K562 (cell line): ENCODE measurements at regions not wholly inside any gene's neighbourhood (a gene's known extent, or its start where the extent isn't known, plus 50 kb on each side); places are given as distances from the start of the nearest gene placed in this dataset.

Source experiments
- E2F3 ChIP-seq: fragments of 250-450 bp; sonication (Bioruptor Pico); IDR thresholded peaks from 2 replicates; pipeline ENCODE4 v1.4.0; 2020; ENCODE audit warnings: mild to moderate bottlenecking
- E2F4 ChIP-seq: sonication (generic); formaldehyde crosslinking; IDR thresholded peaks from 2 replicates; pipeline ENCODE4 v1.8.0; 2022; ENCODE audit warnings: mild to moderate bottlenecking, low read depth, missing genetic modification reagents
- HDAC8 ChIP-seq: fragments of 450-650 bp; IDR thresholded peaks from 2 replicates; pipeline ENCODE4 v1.6.1; 2016; ENCODE audit warnings: mild to moderate bottlenecking, missing genetic modification characterization, moderate library complexity, missing compliant biosample characterization
- HMGN3 ChIP-seq: IDR thresholded peaks from 2 replicates; pipeline ENCODE4 v1.6.1; 2011; ENCODE audit warnings: borderline replicate concordance, low read depth, mild to moderate bottlenecking, mixed read lengths, low read length; ENCODE audit not compliant: insufficient read length; ENCODE audit errors: extremely low read depth
- ID3 ChIP-seq, 2 experiments: fragments of 250-450 bp in 1 of 2; fragments of 450-650 bp in 1 of 2; sonication (Bioruptor Pico) in 1 of 2; IDR thresholded peaks; 2 replicates each; pipeline versions ENCODE4 v1.6.1 to v1.8.0; 2016 to 2021; ENCODE audit warnings: mild to moderate bottlenecking in 2 of 2, moderate library complexity in 2 of 2, missing compliant biosample characterization in 1 of 2, missing genetic modification characterization in 1 of 2
- IFI16 ChIP-seq: fragments of 250-450 bp; sonication (Bioruptor Pico); IDR thresholded peaks from 2 replicates; pipeline ENCODE4 v2.1.2; 2022; ENCODE audit warnings: mild to moderate bottlenecking, inconsistent platforms
- KDM1A ChIP-seq, 2 experiments: fragments of 450-650 bp; IDR thresholded peaks; 2 replicates each; pipeline ENCODE4 v1.6.1; 2016; ENCODE audit warnings: mild to moderate bottlenecking in 2 of 2
- MAZ ChIP-seq, 2 experiments: fragments of 450-650 bp in 1 of 2; sonication (generic) in 1 of 2; formaldehyde crosslinking; IDR thresholded peaks in 1 of 2; conservative IDR thresholded peaks in 1 of 2; 2 replicates each; pipeline versions ENCODE4 v1.4.0 to v1.5.0; 2020; ENCODE audit warnings: mild to moderate bottlenecking in 1 of 2, missing genetic modification reagents in 1 of 2
- MXI1 ChIP-seq: IDR thresholded peaks from 2 replicates; pipeline ENCODE4 v1.6.1; 2011; ENCODE audit warnings: low read depth, mild to moderate bottlenecking, improper control_type of control experiment, low read length
- PML ChIP-seq: IDR thresholded peaks from 2 replicates; pipeline ENCODE4 v1.6.1; 2012; ENCODE audit warnings: low read length, inconsistent platforms
- POLR2B ChIP-seq: fragments of 450-650 bp; IDR thresholded peaks from 2 replicates; pipeline ENCODE4 v1.6.1; 2018; ENCODE audit warnings: low read depth; ENCODE audit not compliant: partially characterized antibody
- PRPF4 ChIP-seq: fragments of 200-400 bp; formaldehyde crosslinking; IDR thresholded peaks from one replicate; pipeline ENCODE4 v1.6.1; 2017; ENCODE audit warnings: low read length, low read depth, mild to moderate bottlenecking; ENCODE audit not compliant: insufficient read depth, poor library complexity, severe bottlenecking
- PTRF ChIP-seq: fragments of 450-650 bp; IDR thresholded peaks from 2 replicates; pipeline ENCODE4 v1.6.1; 2016; ENCODE audit warnings: mild to moderate bottlenecking, missing genetic modification characterization, missing compliant biosample characterization
- SETDB1 ChIP-seq: IDR thresholded peaks from one replicate; pipeline ENCODE4 v1.6.1; 2012; ENCODE audit warnings: low read length, control low read depth, inconsistent platforms
- TRIM28 ChIP-seq: fragments of 450-650 bp; IDR thresholded peaks from 2 replicates; pipeline ENCODE4 v1.6.1; 2017
- U2AF1 ChIP-seq: fragments of 200-400 bp; formaldehyde crosslinking; optimal IDR thresholded peaks from 2 replicates; pipeline ENCODE3; 2017; ENCODE audit warnings: mild to moderate bottlenecking, low read depth, low read length, moderate library complexity
- XRCC3 ChIP-seq: fragments of 450-650 bp; IDR thresholded peaks from 2 replicates; pipeline ENCODE4 v1.6.1; 2017; ENCODE audit warnings: mild to moderate bottlenecking, moderate library complexity
- ZBTB11 ChIP-seq, 3 experiments: fragments of 200-800 bp in 1 of 3; fragments of 250-450 bp in 1 of 3; fragments of 450-650 bp in 1 of 3; sonication (Bioruptor Pico) in 1 of 3; sonication (Bioruptor generic) in 1 of 3; formaldehyde crosslinking in 1 of 3; IDR thresholded peaks; 2 replicates each; pipeline versions ENCODE4 v1.6.1 to v1.8.0; 2016 to 2022; ENCODE audit warnings: mild to moderate bottlenecking in 2 of 3, missing genetic modification characterization in 2 of 3, missing compliant biosample characterization in 1 of 3, moderate library complexity in 1 of 3
- ZFP91 ChIP-seq: sonication (generic); formaldehyde crosslinking; IDR thresholded peaks from 2 replicates; pipeline ENCODE4 v1.8.0; 2022; ENCODE audit warnings: mild to moderate bottlenecking, missing genetic modification reagents
- ZNF23 ChIP-seq: fragments of 250-450 bp; sonication (Bioruptor Pico); IDR thresholded peaks from 2 replicates; pipeline ENCODE4 v1.4.0; 2020; ENCODE audit warnings: mild to moderate bottlenecking
- ZSCAN32 ChIP-seq: fragments of 450-650 bp; formaldehyde crosslinking; IDR thresholded peaks from 2 replicates; pipeline ENCODE4 v1.4.0; 2020; ENCODE audit warnings: mild to moderate bottlenecking, moderate library complexity

GRCh38 chr2:55112229-55113031, 62.2 kb upstream of the RTN4 start (continued):
- TF ChIP-seq KDM1A (IDR thresholded peaks at IDR 0.05) (no peak), ZNF23 (no peak), MAZ (CRISPR knock-in tag; conservative IDR thresholded peaks at IDR 0.05 in 1 of 2, IDR thresholded peaks at IDR 0.05 in 1 of 2) (no peak), HDAC8 (tag) (peak; percentile 62; the same call in 1 of the 2 replicates), PTRF (no peak), E2F4 (no peak), E2F3 (CRISPR knock-in tag) (no peak), XRCC3 (no peak), POLR2B (no peak), ZFP91 (no peak), TRIM28 (no peak), PRPF4 (no peak), MXI1 (no peak), U2AF1 (no peak), ZSCAN32 (CRISPR knock-in tag) (no peak), SETDB1 (no peak), HMGN3 (no peak), ZBTB11 (CRISPR knock-in tag; IDR thresholded peaks at IDR 0.05) (0 out of 6 replicates have a peak, but pooled peaks of 1 of the 3 experiments have one; percentile 8), PML (no peak), ID3 (CRISPR knock-in tag; IDR thresholded peaks at IDR 0.05) (no peak), ID3 (tag; IDR thresholded peaks at IDR 0.05) (peak; percentile 51; the same call in 1 of the 2 replicates), IFI16 (CRISPR knock-in tag) (no peak)
